Tibial nerve (tissue), 4 donors: ENCODE measurements at regions not wholly inside any gene's neighbourhood (a gene's known extent, or its start where the extent isn't known, plus 50 kb on each side); places are given as distances from the start of the nearest gene placed in this dataset.

Experiments used
- CTCF ChIP-seq, 5 experiments: fragments of 200-600 bp in 3 of 5; fragments of 450-650 bp in 2 of 5; sonication (generic) in 3 of 5; IDR thresholded peaks; one replicate each; pipeline ENCODE4 v1.5.1; 2016 to 2019; ENCODE audit warnings: antibody characterized with exemption in 5 of 5, mild to moderate bottlenecking in 3 of 5, moderate library complexity in 2 of 5
- EP300 ChIP-seq, 2 donors: sonication (generic); formaldehyde crosslinking; IDR thresholded peaks; one replicate each; pipeline ENCODE4 v1.6.1; 2017; ENCODE audit warnings: antibody characterized with exemption in 2 of 2, mild to moderate bottlenecking in 1 of 2
- POLR2A ChIP-seq, 2 donors: fragments of 450-650 bp; IDR thresholded peaks; one replicate each; pipeline ENCODE4 v1.6.1; 2017; ENCODE audit warnings: antibody characterized with exemption in 2 of 2, mild to moderate bottlenecking in 2 of 2, moderate library complexity in 2 of 2

GRCh38 chr16:52386694-52387093, 160.2 kb downstream of the TOX3 start:
- TF ChIP-seq CTCF (IDR thresholded peaks at IDR 0.05) (no peak), POLR2A (IDR thresholded peaks at IDR 0.05) (no peak), EP300 (IDR thresholded peaks at IDR 0.05) (no peak)
